ENCODE measurements at regions not wholly inside any gene's neighbourhood (a gene's known extent, or its start where the extent isn't known, plus 50 kb on each side); places are given as distances from the start of the nearest gene placed in this dataset.

- Histone ChIP-seq H3K9me3 (ENCODE audit: control insufficient read depth, insufficient read depth, low read depth, low read length) (no peaks in the 10 kb centered on the region; the same call in 1 of the 2 replicates), H3K27ac (ENCODE audit: extremely low read depth, low read depth, low read length) (no peak overlapping the region), H3K4me3 (ENCODE audit: low read depth, low read length) (no peak overlapping the region), H3K36me3 (ENCODE audit: control insufficient read depth in 2 of 2, insufficient read depth in 1 of 2, low read length in 2 of 2) (no peaks in the 10 kb centered on the region), H3K4me1 (ENCODE audit: control insufficient read depth, insufficient read depth, low read length) (no peaks in the 10 kb centered on the region)
- CTCF ChIA-PET, result no interaction called here
- TF ChIP-seq ZEB2 (tag by site-specific recombination; IDR thresholded peaks at IDR 0.05), result no peak
- TF ChIP-seq ZBTB10 (tag by site-specific recombination; IDR thresholded peaks at IDR 0.05), result no peak
- no peak for TF ChIP-seq SP3 (tag by site-specific recombination; IDR thresholded peaks at IDR 0.05)
- no peak for TF ChIP-seq SP7 (tag by site-specific recombination; IDR thresholded peaks at IDR 0.05)
- no peak for TF ChIP-seq ZSCAN30 (tag by site-specific recombination; IDR thresholded peaks at IDR 0.05)
- TF ChIP-seq ZNF518A (tag by site-specific recombination; conservative IDR thresholded peaks at IDR 0.05; ENCODE audit: low read depth), result no peak
- no peak for TF ChIP-seq ZNF433 (tag by site-specific recombination; IDR thresholded peaks at IDR 0.05; ENCODE audit: low read depth)
- no peak for TF ChIP-seq ZFP69B (tag by site-specific recombination; IDR thresholded peaks at IDR 0.05)
- no peak for TF ChIP-seq ZNF513 (tag by site-specific recombination; IDR thresholded peaks at IDR 0.05)
- no peak for TF ChIP-seq ZNF423 (tag by site-specific recombination; IDR thresholded peaks at IDR 0.05)
- no peak for TF ChIP-seq ZNF707 (tag by site-specific recombination; IDR thresholded peaks at IDR 0.05)
- no peak for TF ChIP-seq ZNF404 (tag by site-specific recombination; IDR thresholded peaks at IDR 0.05)
- TF ChIP-seq ZNF558 (tag by site-specific recombination; IDR thresholded peaks at IDR 0.05), result no peak
- TF ChIP-seq ZBTB44 (tag by site-specific recombination; IDR thresholded peaks at IDR 0.05), result no peak
- TF ChIP-seq ZBTB1 (tag by site-specific recombination; IDR thresholded peaks at IDR 0.05), result no peak
- no peak for TF ChIP-seq SCRT2 (tag by site-specific recombination; IDR thresholded peaks at IDR 0.05)
- TF ChIP-seq ZNF133 (tag by site-specific recombination; IDR thresholded peaks at IDR 0.05), result no peak
- TF ChIP-seq ZNF48 (tag by site-specific recombination; IDR thresholded peaks at IDR 0.05), result no peak
- TF ChIP-seq ZFHX2 (tag by site-specific recombination; conservative IDR thresholded peaks at IDR 0.05), result no peak
- no peak for TF ChIP-seq REST (tag by site-specific recombination; IDR thresholded peaks at IDR 0.05)
- POLR2A ChIA-PET, result no interaction called here
Measured at GRCh38 chr13:22375151-22375550, 704.3 kb downstream of the FGF9 start.
